MM.1S (cell line): ENCODE measurements at regions not wholly inside any gene's neighbourhood (a gene's known extent, or its start where the extent isn't known, plus 50 kb on each side); places are given as distances from the start of the nearest gene placed in this dataset.

Experiments used
- DNase-seq: peaks from one replicate; pipeline ENCODE4 v3.0.0-alpha.2; 2015
- H2AFZ ChIP-seq: fragments of 300-600 bp; sonication (generic); 2 replicates; pipeline ENCODE4 v1.6.0; 2016; ENCODE audit warnings: antibody characterized with exemption, low read length
- H3F3A ChIP-seq: fragments of 300-600 bp; sonication (generic); 2 replicates; pipeline ENCODE4 v1.6.1; 2016; ENCODE audit warnings: mild to moderate bottlenecking, antibody characterized with exemption, low read length, moderate library complexity, mixed read lengths; ENCODE audit not compliant: insufficient read depth
- H3K27ac ChIP-seq: fragments of 300-600 bp; sonication (generic); 2 replicates; pipeline ENCODE4 v1.5.1; 2016; ENCODE audit warnings: mild to moderate bottlenecking, low read length
- H3K27me3 ChIP-seq: fragments of 300-600 bp; sonication (generic); replicated peaks from 2 replicates; pipeline ENCODE4 v1.6.0; 2016; ENCODE audit warnings: low read length; ENCODE audit not compliant: insufficient read depth
- H3K36me3 ChIP-seq: fragments of 300-600 bp; sonication (generic); replicated peaks from 2 replicates; pipeline ENCODE4 v1.6.1; 2016; ENCODE audit warnings: mild to moderate bottlenecking, low read length, mixed read lengths; ENCODE audit not compliant: insufficient read depth
- H3K4me1 ChIP-seq: fragments of 300-600 bp; sonication (generic); 2 replicates; pipeline ENCODE4 v1.6.1; 2016; ENCODE audit warnings: low read length, mixed read lengths
- H3K4me2 ChIP-seq: fragments of 300-600 bp; sonication (generic); 2 replicates; pipeline ENCODE4 v1.6.0; 2016; ENCODE audit warnings: low read depth, low read length
- H3K4me3 ChIP-seq: fragments of 300-600 bp; sonication (generic); 2 replicates; pipeline ENCODE4 v1.5.1; 2016; ENCODE audit warnings: low read length, mixed read lengths
- H3K79me2 ChIP-seq: fragments of 300-600 bp; sonication (generic); 2 replicates; pipeline ENCODE4 v1.6.1; 2016; ENCODE audit warnings: mixed run types, low read length, mixed read lengths
- H3K9ac ChIP-seq: fragments of 300-600 bp; sonication (generic); 2 replicates; pipeline ENCODE4 v1.6.1; 2016; ENCODE audit warnings: low read length, mixed read lengths
- H3K9me2 ChIP-seq: fragments of 300-600 bp; sonication (generic); replicated peaks from 2 replicates; pipeline ENCODE4 v1.6.1; 2016; ENCODE audit warnings: mild to moderate bottlenecking, low read length, mixed read lengths; ENCODE audit not compliant: insufficient read depth
- H3K9me3 ChIP-seq: fragments of 300-600 bp; sonication (generic); replicated peaks from 2 replicates; pipeline ENCODE4 v1.6.1; 2016; ENCODE audit warnings: mild to moderate bottlenecking, low read length, mixed read lengths; ENCODE audit not compliant: insufficient read depth
- H4K20me1 ChIP-seq: fragments of 300-600 bp; sonication (generic); 2 replicates; pipeline ENCODE4 v1.6.1; 2016; ENCODE audit warnings: mild to moderate bottlenecking, low read length, moderate library complexity, mixed read lengths; ENCODE audit not compliant: insufficient read depth
- CTCF ChIP-seq: fragments of 300-600 bp; sonication (generic); IDR thresholded peaks from 2 replicates; pipeline ENCODE4 v1.5.1; 2016; ENCODE audit warnings: antibody characterized with exemption, low read length, mixed read lengths
- EZH2 ChIP-seq: fragments of 300-600 bp; sonication (generic); optimal IDR thresholded peaks from 2 replicates; pipeline ENCODE3; 2017; ENCODE audit warnings: low read depth, mild to moderate bottlenecking, antibody characterized with exemption, low read length, mixed read lengths
- EZH2phosphoT487 ChIP-seq: fragments of 300-600 bp; sonication (generic); IDR thresholded peaks from 2 replicates; pipeline ENCODE4 v1.6.1; 2018; ENCODE audit warnings: antibody characterized with exemption, low read length

DNA sequence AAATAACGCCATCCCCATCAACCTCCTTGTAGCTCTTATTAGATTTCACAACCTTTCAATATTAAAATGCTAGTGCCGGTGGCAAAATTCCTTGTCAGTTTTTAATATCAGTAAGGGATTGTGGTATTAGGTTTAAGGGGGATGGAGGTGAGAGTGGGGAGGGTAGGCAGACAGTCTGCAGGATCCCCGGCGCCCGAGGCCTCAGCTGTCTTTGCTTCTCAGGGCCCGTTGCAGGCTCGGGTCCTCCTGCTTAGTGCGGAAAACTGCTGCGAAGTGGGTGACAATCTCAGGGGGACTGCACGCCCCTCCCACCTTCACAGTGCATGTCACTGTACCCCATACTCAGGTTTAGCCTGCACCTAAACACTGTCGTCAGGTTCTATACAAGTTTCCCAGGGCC lies 274.3 kb upstream of the PODXL start:
- Histone ChIP-seq H3K4me1 (no peaks in the 10 kb centered on the region), H3K79me2 (no peaks in the 10 kb centered on the region), H3K4me2 (no peak overlapping the region), H3K9me3 (no peaks in the 10 kb centered on the region), H3K27me3 (no peaks in the 10 kb centered on the region), H3F3A (no peaks in the 10 kb centered on the region), H3K9ac (no peak overlapping the region), H3K27ac (no peak overlapping the region), H2AFZ (no peak overlapping the region), H3K9me2 (no peaks in the 10 kb centered on the region), H4K20me1 (no peaks in the 10 kb centered on the region), H3K36me3 (no peaks in the 10 kb centered on the region), H3K4me3 (no peak overlapping the region)
- TF ChIP-seq EZH2: no peak
- no peak for TF ChIP-seq CTCF
- no peak for TF ChIP-seq EZH2phosphoT487
- DNase-seq: no peak

DNA sequence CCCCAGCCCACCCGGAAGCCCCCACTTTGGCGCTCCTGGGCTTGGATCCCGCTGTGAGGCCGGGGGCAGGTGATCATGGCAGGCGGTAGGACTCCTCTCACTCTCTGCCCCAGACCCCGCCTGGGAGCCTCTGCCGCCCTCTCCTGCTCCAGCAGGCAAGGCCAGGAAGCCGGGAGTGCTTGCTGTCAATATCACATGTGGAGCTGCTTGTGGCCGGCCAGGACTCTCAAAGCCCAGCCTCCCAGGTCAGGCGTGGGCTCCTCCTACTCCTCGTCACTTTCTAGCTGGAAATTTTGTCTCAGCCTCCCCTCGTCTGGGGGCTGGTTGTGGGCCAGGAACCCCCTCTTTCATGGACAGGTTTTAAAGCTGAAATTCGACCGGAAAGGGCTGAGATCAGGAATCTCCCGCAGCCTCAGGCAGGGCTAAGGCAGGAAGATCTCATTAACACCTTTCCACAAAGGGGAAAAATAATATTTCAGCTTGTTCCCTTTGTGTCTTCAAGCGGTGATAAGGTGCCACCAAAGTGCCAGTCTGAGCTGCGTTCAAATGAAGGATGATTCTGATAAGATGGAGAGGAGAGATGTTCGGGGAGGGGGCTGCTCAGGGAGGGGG lies 273.6 kb upstream of the PODXL start:
- H3K4me3 ChIP-seq: no peak overlapping the region
- no peak overlapping the region for H2AFZ ChIP-seq
- H3K9ac ChIP-seq: no peak overlapping the region
- H3K79me2 ChIP-seq: no peaks in the 10 kb centered on the region
- H3K27ac ChIP-seq: no peak overlapping the region
- TF ChIP-seq EZH2 (no peak), CTCF (no peak)
- no peaks in the 10 kb centered on the region for H3K9me3 ChIP-seq
- no peak for DNase-seq
- H4K20me1 ChIP-seq: no peaks in the 10 kb centered on the region
- no peaks in the 10 kb centered on the region for H3K36me3 ChIP-seq
- no peaks in the 10 kb centered on the region for H3K4me1 ChIP-seq
- no peaks in the 10 kb centered on the region for H3K27me3 ChIP-seq
- H3F3A ChIP-seq: no peaks in the 10 kb centered on the region
- H3K9me2 ChIP-seq: no peaks in the 10 kb centered on the region
- H3K4me2 ChIP-seq: no peak overlapping the region

GRCh38 chr7:131827421-131827820 lies 271.0 kb upstream of the PODXL start:
- Histone ChIP-seq H3K4me1 (no peaks in the 10 kb centered on the region), H3K9ac (no peak overlapping the region), H3K9me2 (no peaks in the 10 kb centered on the region), H3K79me2 (no peaks in the 10 kb centered on the region), H3F3A (no peaks in the 10 kb centered on the region), H3K4me2 (no peak overlapping the region), H3K4me3 (no peak overlapping the region), H4K20me1 (no peaks in the 10 kb centered on the region), H3K36me3 (no peaks in the 10 kb centered on the region), H3K27ac (no peak overlapping the region), H2AFZ (no peak overlapping the region), H3K27me3 (no peaks in the 10 kb centered on the region), H3K9me3 (no peaks in the 10 kb centered on the region)
- no peak for DNase-seq
- TF ChIP-seq CTCF: no peak
- TF ChIP-seq EZH2phosphoT487: no peak
- no peak for TF ChIP-seq EZH2
